Activated CD8-positive, alpha-beta memory T cell treated with anti-CD3 and anti-CD28 coated beads for 48 hours (primary cell): ENCODE measurements at regions not wholly inside any gene's neighbourhood (a gene's known extent, or its start where the extent isn't known, plus 50 kb on each side); places are given as distances from the start of the nearest gene placed in this dataset.

Source experiments
- DNase-seq, 3 experiments: peaks; one replicate each; pipeline ENCODE4 v3.0.0-alpha.2; 2020; ENCODE audit warnings: low read depth in 2 of 3, low spot score in 2 of 3

GRCh38 chr10:7507887-7508726, 97.3 kb upstream of the SFMBT2 start:
- peak in 1 of 3 experiments; percentile 23 for DNase-seq

- no peak for DNase-seq
Measured at GRCh38 chr10:7506571-7506970, 95.7 kb upstream of the SFMBT2 start.

- no peak for DNase-seq
Measured at GRCh38 chr10:7505196-7505595, 94.4 kb upstream of the SFMBT2 start.

GRCh38 chr10:7503190-7503589, 92.4 kb upstream of the SFMBT2 start:
- no peak for DNase-seq

- no peak for DNase-seq
Measured at GRCh38 chr10:7501157-7501556, 90.3 kb upstream of the SFMBT2 start.

GRCh38 chr10:7498111-7498510, 87.3 kb upstream of the SFMBT2 start:
- no peak for DNase-seq

GRCh38 chr10:7493996-7494395, 83.2 kb upstream of the SFMBT2 start:
- DNase-seq, result no peak

- no peak for DNase-seq
Measured at GRCh38 chr10:7492660-7493046, 81.8 kb upstream of the SFMBT2 start.

GRCh38 chr10:7491949-7492659, 81.3 kb upstream of the SFMBT2 start:
- DNase-seq, result no peak

- DNase-seq, result no peak
Measured at GRCh38 chr10:7491230-7491629, 80.4 kb upstream of the SFMBT2 start.

- DNase-seq, result no peak
Measured at GRCh38 chr10:7488418-7488829, 77.6 kb upstream of the SFMBT2 start.

- DNase-seq, result no peak
Measured at GRCh38 chr10:7487528-7487927, 76.7 kb upstream of the SFMBT2 start.

GRCh38 chr10:7486528-7486927, 75.7 kb upstream of the SFMBT2 start:
- no peak for DNase-seq

GRCh38 chr10:7485799-7486198, 75.0 kb upstream of the SFMBT2 start:
- no peak for DNase-seq

- DNase-seq, result no peak
Measured at GRCh38 chr10:7485244-7485556, 74.4 kb upstream of the SFMBT2 start.

- no peak for DNase-seq
Measured at GRCh38 chr10:7484456-7485243, 73.8 kb upstream of the SFMBT2 start.

GRCh38 chr10:7483848-7484247, 73.0 kb upstream of the SFMBT2 start:
- no peak for DNase-seq

GRCh38 chr10:7482992-7483391, 72.2 kb upstream of the SFMBT2 start:
- no peak for DNase-seq

- no peak for DNase-seq
Measured at GRCh38 chr10:7481368-7481765, 70.5 kb upstream of the SFMBT2 start.

- no peak for DNase-seq
Measured at GRCh38 chr10:7480742-7481367, 70.0 kb upstream of the SFMBT2 start.

- no peak for DNase-seq
Measured at GRCh38 chr10:7479861-7480598, 69.2 kb upstream of the SFMBT2 start.
